ENCODE measurements at regions not wholly inside any gene's neighbourhood (a gene's known extent, or its start where the extent isn't known, plus 50 kb on each side); places are given as distances from the start of the nearest gene placed in this dataset.

DNA sequence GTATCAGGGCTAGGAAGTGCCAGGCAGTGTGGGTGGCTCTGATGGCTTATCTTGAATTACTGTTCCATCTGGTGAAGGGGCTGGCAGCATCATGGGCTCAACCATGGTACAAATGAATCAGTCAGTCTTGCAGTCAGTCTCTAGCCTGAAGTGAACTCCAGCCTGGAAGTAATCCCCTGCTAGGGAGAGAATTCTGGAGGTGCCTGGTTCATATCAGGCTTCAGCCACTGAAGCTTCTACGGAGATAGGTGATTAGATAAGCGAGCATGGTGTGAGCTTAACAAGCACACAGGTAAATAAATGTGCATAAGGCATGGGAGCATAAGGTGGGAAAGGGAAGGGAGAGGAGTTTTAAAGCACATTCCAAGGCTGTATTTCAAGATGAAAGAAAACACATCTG, 541.7 kb downstream of the MBD2 start:
- Histone ChIP-seq H3K9me3 (ENCODE audit: severe bottlenecking) (no peaks in the 10 kb centered on the region), H3K4me1 (ENCODE audit: insufficient read depth, poor library complexity, severe bottlenecking) (no peaks in the 10 kb centered on the region), H3K27me3 (ENCODE audit: insufficient read depth, poor library complexity, severe bottlenecking) (no peaks in the 10 kb centered on the region), H3K27ac (ENCODE audit: poor library complexity, severe bottlenecking) (no peak overlapping the region), H3K36me3 (ENCODE audit: low read depth) (no peaks in the 10 kb centered on the region), H3K4me3 (ENCODE audit: severe bottlenecking) (no peak overlapping the region)
- TF ChIP-seq CTCF (IDR thresholded peaks at IDR 0.05; ENCODE audit: poor library complexity, severe bottlenecking), result no peak
- ATAC-seq (ENCODE audit: low read depth), result no peak
- DNase-seq (ENCODE audit: low spot score), result no peak

DNA sequence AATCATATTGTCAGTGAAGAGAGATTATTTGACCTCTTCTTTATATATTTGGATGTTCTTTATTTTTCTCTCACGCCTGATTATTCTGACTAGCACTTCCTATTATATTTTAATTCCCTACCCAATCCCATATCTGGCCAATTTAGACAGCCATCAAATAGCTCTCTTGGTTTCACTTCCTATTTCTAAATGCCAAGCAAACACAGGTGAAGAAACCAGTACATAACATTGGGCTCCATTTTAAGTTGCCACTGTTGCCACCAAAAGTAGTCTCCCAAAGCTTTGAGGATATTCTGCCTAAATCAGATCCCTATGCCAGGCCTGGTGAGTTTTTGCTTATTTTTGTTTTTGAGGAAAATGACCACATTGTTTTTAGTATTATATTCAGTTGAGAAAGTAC, 547.0 kb downstream of the MBD2 start:
- Histone ChIP-seq H3K4me3 (ENCODE audit: severe bottlenecking) (no peak overlapping the region), H3K4me1 (ENCODE audit: insufficient read depth, poor library complexity, severe bottlenecking) (no peaks in the 10 kb centered on the region), H3K27ac (ENCODE audit: poor library complexity, severe bottlenecking) (no peak overlapping the region), H3K9me3 (ENCODE audit: severe bottlenecking) (no peaks in the 10 kb centered on the region), H3K27me3 (ENCODE audit: insufficient read depth, poor library complexity, severe bottlenecking) (no peaks in the 10 kb centered on the region), H3K36me3 (ENCODE audit: low read depth) (no peaks in the 10 kb centered on the region)
- DNase-seq (ENCODE audit: low spot score) (no peak), ATAC-seq (ENCODE audit: low read depth) (no peak)
- no peak for TF ChIP-seq CTCF (IDR thresholded peaks at IDR 0.05; ENCODE audit: poor library complexity, severe bottlenecking)

DNA sequence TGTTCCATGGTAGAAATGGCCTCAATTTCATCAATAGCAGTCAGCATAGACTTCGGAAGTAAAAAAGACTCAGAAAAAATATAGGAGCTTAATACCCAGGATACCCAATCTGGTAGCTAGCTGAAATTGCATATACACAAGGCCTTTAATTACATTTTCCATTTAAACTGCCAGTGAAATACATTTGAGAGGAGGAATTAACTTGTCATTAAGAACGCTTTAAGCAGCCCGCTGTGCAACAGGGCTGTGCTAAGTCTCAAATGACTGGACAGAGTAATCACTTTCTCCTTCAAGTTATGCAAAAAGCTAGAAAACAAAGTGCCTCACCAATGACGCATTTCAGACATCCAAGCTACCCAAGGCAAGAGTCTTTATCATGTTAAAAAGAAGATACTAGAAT, 558.8 kb downstream of the MBD2 start:
- Histone ChIP-seq H3K27ac (ENCODE audit: poor library complexity, severe bottlenecking) (no peak overlapping the region), H3K9me3 (ENCODE audit: severe bottlenecking) (no peaks in the 10 kb centered on the region), H3K4me3 (ENCODE audit: severe bottlenecking) (no peak overlapping the region), H3K36me3 (ENCODE audit: low read depth) (no peaks in the 10 kb centered on the region), H3K27me3 (ENCODE audit: insufficient read depth, poor library complexity, severe bottlenecking) (no peaks in the 10 kb centered on the region), H3K4me1 (ENCODE audit: insufficient read depth, poor library complexity, severe bottlenecking) (no peaks in the 10 kb centered on the region)
- ATAC-seq (ENCODE audit: low read depth) (no peak), DNase-seq (ENCODE audit: low spot score) (no peak)
- no peak for TF ChIP-seq CTCF (IDR thresholded peaks at IDR 0.05; ENCODE audit: poor library complexity, severe bottlenecking)

DNA sequence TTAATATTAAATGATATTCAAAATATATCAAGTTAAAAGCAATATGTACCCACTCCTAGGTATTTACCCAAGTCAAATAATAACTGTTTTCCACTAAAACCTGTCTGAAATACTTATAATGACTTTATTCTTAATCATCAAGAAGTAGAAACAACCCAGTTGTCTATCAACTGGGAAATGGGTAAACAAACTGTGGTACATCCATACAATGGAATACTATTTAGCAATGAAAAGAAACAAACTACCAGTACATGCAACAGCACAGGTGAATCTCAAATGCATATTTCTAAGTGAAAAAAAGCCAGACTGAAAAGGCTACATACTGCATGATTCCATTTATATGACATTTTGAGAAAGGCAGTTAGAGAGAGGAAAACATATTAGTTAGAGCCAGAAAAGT, 559.9 kb downstream of the MBD2 start:
- no peak for TF ChIP-seq CTCF (IDR thresholded peaks at IDR 0.05; ENCODE audit: poor library complexity, severe bottlenecking)
- Histone ChIP-seq H3K27me3 (ENCODE audit: insufficient read depth, poor library complexity, severe bottlenecking) (no peaks in the 10 kb centered on the region), H3K4me1 (ENCODE audit: insufficient read depth, poor library complexity, severe bottlenecking) (no peaks in the 10 kb centered on the region), H3K9me3 (ENCODE audit: severe bottlenecking) (no peaks in the 10 kb centered on the region), H3K36me3 (ENCODE audit: low read depth) (no peaks in the 10 kb centered on the region), H3K4me3 (ENCODE audit: severe bottlenecking) (no peak overlapping the region), H3K27ac (ENCODE audit: poor library complexity, severe bottlenecking) (no peak overlapping the region)
- DNase-seq (ENCODE audit: low spot score) (no peak), ATAC-seq (ENCODE audit: low read depth) (no peak)

DNA sequence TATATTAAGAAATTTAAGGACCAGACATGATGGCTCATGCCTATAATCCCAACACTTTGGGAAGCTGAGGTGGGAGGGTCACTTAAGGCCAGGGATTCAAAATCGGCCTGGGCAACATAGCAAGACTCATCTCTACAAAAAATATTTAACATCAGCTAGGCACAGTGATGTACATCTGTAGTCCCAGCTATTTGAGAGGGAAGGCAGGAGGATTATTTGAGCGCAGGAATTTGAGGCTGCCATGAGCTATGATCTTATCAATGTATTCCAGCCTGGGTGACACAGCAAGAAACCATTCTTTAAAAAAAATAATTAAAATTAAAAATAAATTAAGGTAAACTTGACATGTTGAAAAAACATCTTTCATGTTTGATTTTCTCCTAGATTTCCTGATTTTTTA, 564.2 kb downstream of the MBD2 start:
- Histone ChIP-seq H3K27me3 (ENCODE audit: insufficient read depth, poor library complexity, severe bottlenecking) (no peaks in the 10 kb centered on the region), H3K4me3 (ENCODE audit: severe bottlenecking) (no peak overlapping the region), H3K9me3 (ENCODE audit: severe bottlenecking) (no peaks in the 10 kb centered on the region), H3K27ac (ENCODE audit: poor library complexity, severe bottlenecking) (no peak overlapping the region), H3K36me3 (ENCODE audit: low read depth) (no peaks in the 10 kb centered on the region), H3K4me1 (ENCODE audit: insufficient read depth, poor library complexity, severe bottlenecking) (no peaks in the 10 kb centered on the region)
- ATAC-seq (ENCODE audit: low read depth) (no peak), DNase-seq (ENCODE audit: low spot score) (no peak)
- TF ChIP-seq CTCF (IDR thresholded peaks at IDR 0.05; ENCODE audit: poor library complexity, severe bottlenecking), result no peak
